ENCODE measurements at regions not wholly inside any gene's neighbourhood (a gene's known extent, or its start where the extent isn't known, plus 50 kb on each side); places are given as distances from the start of the nearest gene placed in this dataset.

DNA sequence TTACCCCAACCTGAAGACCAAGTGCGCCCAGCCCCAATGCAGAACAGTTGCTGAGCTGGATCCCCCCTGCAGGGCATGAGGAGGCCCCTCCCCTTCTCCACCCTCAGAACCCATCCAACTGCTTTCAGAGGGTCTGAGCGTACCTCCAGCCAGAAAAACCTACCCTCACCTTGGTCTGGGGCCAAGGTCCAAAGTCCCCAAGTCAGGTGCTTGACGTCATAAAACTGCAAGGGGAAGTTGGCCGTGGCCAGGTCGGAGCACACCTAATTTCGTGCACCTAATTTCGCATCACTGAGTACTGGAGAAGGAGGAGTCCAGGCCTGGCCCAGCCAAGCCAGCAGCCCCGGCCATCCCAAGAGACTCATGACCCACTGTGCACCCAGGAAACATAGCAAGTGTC is 289.8 kb downstream of the CTTN start:
- Mint-ChIP-seq H3K27me3 (no peaks in the 10 kb centered on the region), H3K27ac (no peak overlapping the region), H3K4me3 (ENCODE audit: low read depth) (no peak overlapping the region), H3K36me3 (ENCODE audit: insufficient read depth) (peaks cover 10% of the 10 kb centered on the region), H3K4me1 (ENCODE audit: low read depth) (peaks cover 4% of the 10 kb centered on the region), H3K9me3 (ENCODE audit: low read depth) (no peaks in the 10 kb centered on the region)
- no peak for DNase-seq (ENCODE audit: low spot score, unreplicated experiment)
- TF ChIP-seq, protein P1, sequence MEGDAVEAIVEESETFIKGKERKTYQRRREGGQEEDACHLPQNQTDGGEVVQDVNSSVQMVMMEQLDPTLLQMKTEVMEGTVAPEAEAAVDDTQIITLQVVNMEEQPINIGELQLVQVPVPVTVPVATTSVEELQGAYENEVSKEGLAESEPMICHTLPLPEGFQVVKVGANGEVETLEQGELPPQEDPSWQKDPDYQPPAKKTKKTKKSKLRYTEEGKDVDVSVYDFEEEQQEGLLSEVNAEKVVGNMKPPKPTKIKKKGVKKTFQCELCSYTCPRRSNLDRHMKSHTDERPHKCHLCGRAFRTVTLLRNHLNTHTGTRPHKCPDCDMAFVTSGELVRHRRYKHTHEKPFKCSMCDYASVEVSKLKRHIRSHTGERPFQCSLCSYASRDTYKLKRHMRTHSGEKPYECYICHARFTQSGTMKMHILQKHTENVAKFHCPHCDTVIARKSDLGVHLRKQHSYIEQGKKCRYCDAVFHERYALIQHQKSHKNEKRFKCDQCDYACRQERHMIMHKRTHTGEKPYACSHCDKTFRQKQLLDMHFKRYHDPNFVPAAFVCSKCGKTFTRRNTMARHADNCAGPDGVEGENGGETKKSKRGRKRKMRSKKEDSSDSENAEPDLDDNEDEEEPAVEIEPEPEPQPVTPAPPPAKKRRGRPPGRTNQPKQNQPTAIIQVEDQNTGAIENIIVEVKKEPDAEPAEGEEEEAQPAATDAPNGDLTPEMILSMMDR (IDR thresholded peaks at IDR 0.05; ENCODE audit: unreplicated experiment), result no peak

DNA sequence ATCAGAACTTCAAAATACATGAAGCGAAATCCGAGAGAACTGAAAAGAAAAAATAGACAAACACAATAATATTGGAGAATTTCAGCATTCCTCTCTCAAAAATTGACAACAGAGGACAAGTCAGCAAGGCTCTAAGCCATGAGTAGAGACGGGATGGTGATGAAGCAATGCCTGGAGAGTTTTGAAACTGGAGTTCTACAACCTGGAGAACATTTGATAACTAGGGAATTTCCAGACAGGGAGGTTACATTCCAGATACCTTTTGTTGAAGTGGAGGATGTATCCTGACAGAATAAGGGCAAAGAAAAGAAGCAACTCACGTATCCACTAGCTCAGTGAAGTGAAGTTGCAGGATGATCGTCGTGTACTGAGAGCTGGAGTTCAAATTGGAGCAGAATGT is 291.4 kb downstream of the CTTN start:
- H3K27ac Mint-ChIP-seq, result no peak overlapping the region
- H3K9me3 Mint-ChIP-seq (ENCODE audit: low read depth), result no peaks in the 10 kb centered on the region
- no peak for DNase-seq (ENCODE audit: low spot score, unreplicated experiment)
- H3K27me3 Mint-ChIP-seq, result no peaks in the 10 kb centered on the region
- peaks cover 13% of the 10 kb centered on the region for H3K36me3 Mint-ChIP-seq (ENCODE audit: insufficient read depth)
- H3K4me3 Mint-ChIP-seq (ENCODE audit: low read depth), result no peak overlapping the region
- peaks cover 4% of the 10 kb centered on the region for H3K4me1 Mint-ChIP-seq (ENCODE audit: low read depth)
- TF ChIP-seq, protein P1 (IDR thresholded peaks at IDR 0.05; ENCODE audit: unreplicated experiment), result no peak

DNA sequence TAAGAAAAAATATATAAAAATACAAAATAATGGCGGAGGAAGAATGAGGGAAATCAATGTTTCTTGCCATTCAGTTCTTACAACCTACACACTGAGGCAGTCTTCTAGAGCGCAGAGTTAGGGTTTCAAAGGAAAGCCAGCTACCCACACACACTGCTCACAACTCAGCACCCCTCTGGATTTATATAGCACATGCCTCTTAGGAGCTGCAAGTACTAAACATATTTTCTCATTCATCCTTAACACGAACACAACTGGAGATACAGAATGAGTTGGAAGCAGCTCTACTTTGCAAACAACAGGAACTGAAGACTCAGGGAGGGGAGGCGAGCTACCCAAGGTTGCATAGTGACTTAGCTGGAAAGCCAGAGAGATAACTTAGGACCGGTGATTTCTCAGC is 293.8 kb downstream of the CTTN start:
- Mint-ChIP-seq H3K4me1 (ENCODE audit: low read depth) (peaks cover 4% of the 10 kb centered on the region), H3K4me3 (ENCODE audit: low read depth) (no peak overlapping the region), H3K36me3 (ENCODE audit: insufficient read depth) (peaks cover 23% of the 10 kb centered on the region), H3K27ac (no peak overlapping the region), H3K9me3 (ENCODE audit: low read depth) (peaks cover 4% of the 10 kb centered on the region), H3K27me3 (no peaks in the 10 kb centered on the region)
- TF ChIP-seq, protein P1 (IDR thresholded peaks at IDR 0.05; ENCODE audit: unreplicated experiment), result no peak
- no peak for DNase-seq (ENCODE audit: low spot score, unreplicated experiment)

DNA sequence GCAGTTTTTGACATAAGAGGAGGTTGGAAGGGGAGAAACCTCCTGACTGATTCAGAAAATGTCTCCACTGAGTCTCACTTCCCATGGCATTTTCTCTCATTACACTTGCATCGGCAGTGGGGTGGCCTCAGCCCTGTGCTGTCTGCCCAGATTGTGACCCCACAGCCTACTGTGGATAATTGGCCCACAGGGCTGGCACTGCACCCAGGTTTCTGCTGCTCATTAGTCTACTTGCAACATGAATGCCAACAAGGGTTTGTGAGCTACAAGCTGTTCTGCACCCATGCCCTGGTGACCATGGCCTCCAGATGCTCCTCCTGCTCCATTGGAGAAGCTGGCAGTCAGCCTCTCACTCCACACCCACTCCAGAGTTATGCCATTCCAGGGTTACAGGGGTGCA is 296.0 kb downstream of the CTTN start:
- Mint-ChIP-seq H3K27me3 (no peaks in the 10 kb centered on the region), H3K4me1 (ENCODE audit: low read depth) (no peaks in the 10 kb centered on the region), H3K9me3 (ENCODE audit: low read depth) (peaks cover 4% of the 10 kb centered on the region), H3K4me3 (ENCODE audit: low read depth) (no peak overlapping the region), H3K36me3 (ENCODE audit: insufficient read depth) (peaks cover 25% of the 10 kb centered on the region), H3K27ac (no peak overlapping the region)
- DNase-seq (ENCODE audit: low spot score, unreplicated experiment), result no peak
- TF ChIP-seq, protein P1 (IDR thresholded peaks at IDR 0.05; ENCODE audit: unreplicated experiment), result no peak

DNA sequence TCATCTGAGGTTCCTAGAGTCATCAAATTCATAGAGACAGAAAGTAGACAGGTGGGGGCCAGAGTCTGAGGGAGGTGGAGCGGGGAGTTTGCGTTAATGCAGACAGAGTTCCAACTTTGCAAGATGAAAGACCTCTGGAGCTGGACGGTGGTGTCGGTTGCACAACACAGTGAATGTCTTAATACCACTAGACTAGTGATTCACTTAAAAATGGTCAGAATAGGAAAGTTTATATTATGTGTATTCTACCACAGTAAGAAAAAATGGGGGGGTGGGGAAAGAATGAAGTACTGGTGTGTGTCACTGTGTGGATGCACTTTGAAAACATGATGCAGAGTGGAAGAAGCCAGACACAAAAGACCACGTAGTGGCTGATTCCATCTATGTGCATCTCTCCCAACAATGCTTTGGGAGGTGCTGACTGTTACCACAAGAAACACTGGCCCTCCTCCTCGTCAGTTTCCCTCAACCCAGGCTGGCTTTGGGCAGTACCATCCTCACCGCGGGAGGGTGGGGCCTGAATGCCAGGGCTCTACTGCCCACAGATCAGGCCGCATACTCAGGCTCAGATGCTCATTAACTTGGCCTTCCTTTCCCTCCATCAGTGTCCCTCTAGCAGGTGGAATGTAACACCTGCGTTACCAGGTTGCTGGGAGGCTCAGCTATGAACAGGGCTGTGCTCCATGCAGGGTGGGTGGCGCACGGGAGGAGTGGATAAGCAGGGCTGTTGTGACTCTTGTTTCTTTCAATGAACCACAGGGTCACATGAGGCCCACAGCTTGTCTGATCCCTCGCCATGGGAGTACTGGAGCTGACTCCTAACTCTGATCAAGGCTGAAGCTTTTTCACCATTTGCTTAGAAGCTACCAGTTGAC is 297.0 kb downstream of the CTTN start:
- peaks cover 20% of the 10 kb centered on the region for H3K36me3 Mint-ChIP-seq (ENCODE audit: insufficient read depth)
- H3K4me3 Mint-ChIP-seq (ENCODE audit: low read depth), result no peak overlapping the region
- H3K27ac Mint-ChIP-seq, result no peak overlapping the region
- no peak for DNase-seq (ENCODE audit: low spot score, unreplicated experiment)
- TF ChIP-seq, protein P1 (IDR thresholded peaks at IDR 0.05; ENCODE audit: unreplicated experiment), result no peak
- no peaks in the 10 kb centered on the region for H3K4me1 Mint-ChIP-seq (ENCODE audit: low read depth)
- no peaks in the 10 kb centered on the region for H3K27me3 Mint-ChIP-seq
- H3K9me3 Mint-ChIP-seq (ENCODE audit: low read depth), result peaks cover 4% of the 10 kb centered on the region
